Calu3 (cell line): ENCODE measurements at regions not wholly inside any gene's neighbourhood (a gene's known extent, or its start where the extent isn't known, plus 50 kb on each side); places are given as distances from the start of the nearest gene placed in this dataset.

Source experiments
- BruUV-seq: library from RNA; stranded (reverse); fragments of 400-500 nt; replicated peaks from 2 replicates; lab custom pipeline; 2021; lab: Mats Ljungman, UMichigan
- CTCF ChIA-PET: fragments of 300-600 bp; sonication (Branson Sonifier 250); formaldehyde crosslinking; loops from one replicate; lab custom pipeline; 2022; ENCODE audit warnings: antibody characterized with exemption; lab: Charles Lee
- DNase-seq: peaks from one replicate; pipeline ENCODE4 v3.0.0; 2022
- H3K27ac Mint-ChIP-seq: one replicate; pipeline ENCODE4 v1.8.0; 2022; ENCODE audit warnings: mixed read lengths; ENCODE audit not compliant: unreplicated experiment
- H3K27me3 Mint-ChIP-seq: one replicate; pipeline ENCODE4 v1.8.0; 2022; ENCODE audit warnings: mixed read lengths; ENCODE audit not compliant: unreplicated experiment
- H3K36me3 Mint-ChIP-seq: one replicate; pipeline ENCODE4 v1.8.0; 2022; ENCODE audit warnings: mild to moderate bottlenecking, moderate library complexity, mixed read lengths; ENCODE audit not compliant: insufficient read depth, unreplicated experiment
- H3K4me1 Mint-ChIP-seq: one replicate; pipeline ENCODE4 v1.8.0; 2022; ENCODE audit warnings: mild to moderate bottlenecking, low read depth, mixed read lengths; ENCODE audit not compliant: unreplicated experiment
- H3K4me3 Mint-ChIP-seq: one replicate; pipeline ENCODE4 v1.8.0; 2022; ENCODE audit warnings: mild to moderate bottlenecking, low read depth, moderate library complexity, mixed read lengths; ENCODE audit not compliant: unreplicated experiment
- H3K9me3 Mint-ChIP-seq: one replicate; pipeline ENCODE4 v1.8.0; 2022; ENCODE audit warnings: low read depth, mixed read lengths; ENCODE audit not compliant: unreplicated experiment
- intact Hi-C: fragments of 100-400 bp; cut with micrococcal nuclease; formaldehyde crosslinking; loops from one replicate; pipeline ENCODE4 v1.10.0; 2022; ENCODE audit not compliant: unreplicated experiment
- TF ChIP-seq, protein P1 (sequence below): fragments of 200-600 bp; IDR thresholded peaks from one replicate; pipeline ENCODE4 v1.8.0; 2022; ENCODE audit warnings: antibody characterized with exemption; ENCODE audit not compliant: unreplicated experiment

DNA sequence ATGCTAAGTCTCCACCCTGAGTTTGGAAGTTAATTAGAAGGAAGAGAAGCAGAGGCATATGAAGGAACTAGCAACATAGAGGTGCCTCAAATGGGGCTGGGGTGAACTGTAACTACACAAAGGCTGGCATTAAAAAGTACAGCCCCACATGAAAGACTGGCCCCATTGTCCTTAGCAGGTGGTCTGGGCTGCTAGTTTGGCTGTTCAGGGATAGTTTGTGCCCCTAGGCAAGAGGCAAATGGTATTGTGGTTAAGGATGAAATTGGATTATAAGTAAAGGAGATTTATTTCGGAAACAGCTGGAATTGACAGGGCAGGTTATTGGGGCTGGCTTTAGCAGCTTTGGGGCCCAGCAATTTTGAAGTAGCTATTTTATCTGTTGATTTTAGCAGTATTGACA is 365.7 kb upstream of the TNP1 start:
- intact Hi-C loops: no loop called here
- DNase-seq: no peak
- Mint-ChIP-seq H3K4me1 (peaks cover 50% of the 10 kb centered on the region), H3K4me3 (no peak overlapping the region), H3K27me3 (no peaks in the 10 kb centered on the region), H3K36me3 (peaks cover 13% of the 10 kb centered on the region), H3K9me3 (no peaks in the 10 kb centered on the region), H3K27ac (peak overlapping the region; percentile 46)
- TF ChIP-seq, protein P1, sequence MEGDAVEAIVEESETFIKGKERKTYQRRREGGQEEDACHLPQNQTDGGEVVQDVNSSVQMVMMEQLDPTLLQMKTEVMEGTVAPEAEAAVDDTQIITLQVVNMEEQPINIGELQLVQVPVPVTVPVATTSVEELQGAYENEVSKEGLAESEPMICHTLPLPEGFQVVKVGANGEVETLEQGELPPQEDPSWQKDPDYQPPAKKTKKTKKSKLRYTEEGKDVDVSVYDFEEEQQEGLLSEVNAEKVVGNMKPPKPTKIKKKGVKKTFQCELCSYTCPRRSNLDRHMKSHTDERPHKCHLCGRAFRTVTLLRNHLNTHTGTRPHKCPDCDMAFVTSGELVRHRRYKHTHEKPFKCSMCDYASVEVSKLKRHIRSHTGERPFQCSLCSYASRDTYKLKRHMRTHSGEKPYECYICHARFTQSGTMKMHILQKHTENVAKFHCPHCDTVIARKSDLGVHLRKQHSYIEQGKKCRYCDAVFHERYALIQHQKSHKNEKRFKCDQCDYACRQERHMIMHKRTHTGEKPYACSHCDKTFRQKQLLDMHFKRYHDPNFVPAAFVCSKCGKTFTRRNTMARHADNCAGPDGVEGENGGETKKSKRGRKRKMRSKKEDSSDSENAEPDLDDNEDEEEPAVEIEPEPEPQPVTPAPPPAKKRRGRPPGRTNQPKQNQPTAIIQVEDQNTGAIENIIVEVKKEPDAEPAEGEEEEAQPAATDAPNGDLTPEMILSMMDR: no peak
- BruUV-seq: no TSS peak
- CTCF ChIA-PET: no interaction called here

DNA sequence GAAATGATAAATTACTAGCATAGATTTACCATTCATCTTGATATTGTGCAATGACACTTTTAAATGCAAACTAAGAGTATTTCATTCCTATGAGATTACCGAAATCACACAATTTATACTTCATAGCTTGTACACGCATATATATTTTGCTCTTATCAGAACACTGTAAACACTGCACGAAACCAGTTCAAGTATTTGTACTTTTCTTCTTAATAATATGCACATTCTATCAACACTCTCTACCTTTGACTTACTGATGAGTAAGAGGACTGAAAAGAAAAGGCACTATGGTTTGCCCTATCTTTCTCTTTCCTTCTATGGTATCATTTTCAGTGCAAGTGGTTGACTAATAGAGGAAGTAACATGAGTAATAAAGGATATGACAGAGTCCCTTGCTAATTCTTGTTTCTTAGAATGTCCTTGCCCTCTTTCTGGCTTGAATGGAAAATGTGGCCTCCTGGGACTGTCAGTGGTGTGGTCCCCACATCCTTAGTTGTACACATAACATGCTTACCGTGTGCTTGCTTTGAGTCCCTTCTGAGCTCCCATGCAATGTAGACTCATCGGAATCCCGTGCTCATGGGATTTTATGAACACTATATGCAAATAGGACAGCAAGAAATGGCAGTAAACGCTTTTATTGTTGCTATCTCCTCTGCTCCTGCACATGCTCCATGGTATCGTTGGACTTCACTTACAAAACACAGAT is 363.5 kb upstream of the TNP1 start:
- H3K27me3 Mint-ChIP-seq: no peaks in the 10 kb centered on the region
- peak; percentile 56 for DNase-seq
- H3K27ac Mint-ChIP-seq: peak overlapping the region; percentile 86
- H3K36me3 Mint-ChIP-seq: peaks cover 13% of the 10 kb centered on the region
- intact Hi-C loops: loop anchor here (1.0 to 5.0 kb wide), 4 partner anchors 38 to 116 kb away; no protein-coding TSS in a partner anchor
- CTCF ChIA-PET: interaction anchor here (1.0 to 1.3 kb wide), 3 partner anchors 57 to 108 kb away, joined by 3 to 6 read pairs (median 5); no protein-coding TSS in a partner anchor
- no TSS peak for BruUV-seq
- TF ChIP-seq, protein P1: no peak
- peaks cover 42% of the 10 kb centered on the region for H3K4me1 Mint-ChIP-seq
- no peak overlapping the region for H3K4me3 Mint-ChIP-seq
- no peaks in the 10 kb centered on the region for H3K9me3 Mint-ChIP-seq

DNA sequence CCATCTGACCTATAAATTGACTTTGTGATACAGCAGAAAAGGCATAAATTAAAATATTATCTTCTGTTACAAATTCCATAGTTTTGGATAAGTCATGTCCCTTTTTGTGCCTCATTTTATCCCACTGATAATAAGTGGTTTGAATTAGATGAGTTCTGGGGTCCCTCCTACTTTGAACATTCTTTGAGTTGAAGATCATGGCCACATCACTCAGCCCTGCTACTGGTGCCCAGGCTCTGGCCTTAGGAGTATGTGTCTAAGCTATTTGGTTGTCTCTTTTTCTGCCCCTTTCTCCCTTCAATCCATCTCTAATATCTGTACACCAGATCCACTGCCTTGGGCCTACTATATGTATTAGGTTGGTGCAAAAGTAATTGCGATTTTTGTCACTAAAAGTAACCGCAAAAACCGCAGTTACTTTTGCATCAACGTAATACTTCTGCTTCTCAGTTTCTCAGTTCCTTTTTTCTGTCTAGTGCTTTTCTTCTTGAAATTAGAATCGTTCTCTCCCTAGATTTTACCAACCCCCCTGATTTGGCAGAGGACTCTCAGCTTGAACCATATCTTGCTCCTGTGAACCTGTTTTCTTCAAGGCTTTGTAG is 362.5 kb upstream of the TNP1 start:
- intact Hi-C loops: loop anchor here (5.0 kb wide), 2 partner anchors 60 to 115 kb away; no protein-coding TSS in a partner anchor
- Mint-ChIP-seq H3K9me3 (no peaks in the 10 kb centered on the region), H3K36me3 (peaks cover 18% of the 10 kb centered on the region), H3K4me1 (peaks cover 46% of the 10 kb centered on the region), H3K4me3 (no peak overlapping the region), H3K27me3 (no peaks in the 10 kb centered on the region), H3K27ac (peak overlapping the region; percentile 86)
- CTCF ChIA-PET: interaction anchor here (1.0 to 1.3 kb wide), 3 partner anchors 56 to 109 kb away, joined by 3 to 6 read pairs (median 5); no protein-coding TSS in a partner anchor
- no peak for DNase-seq
- BruUV-seq: no TSS peak
- TF ChIP-seq, protein P1: no peak

GRCh38 chr2:217220228-217221013 is 360.6 kb upstream of the TNP1 start:
- intact Hi-C loops: loop anchor here (5.0 kb wide), 2 partner anchors 58 to 113 kb away; no protein-coding TSS in a partner anchor
- DNase-seq: no peak
- Mint-ChIP-seq H3K27me3 (no peaks in the 10 kb centered on the region), H3K9me3 (no peaks in the 10 kb centered on the region), H3K4me3 (no peak overlapping the region), H3K4me1 (peaks cover 46% of the 10 kb centered on the region), H3K27ac (no peak overlapping the region), H3K36me3 (peaks cover 18% of the 10 kb centered on the region)
- no TSS peak for BruUV-seq
- CTCF ChIA-PET: no interaction called here
- TF ChIP-seq, protein P1: no peak
